OCI-LY7 (cell line): ENCODE measurements at regions not wholly inside any gene's neighbourhood (a gene's known extent, or its start where the extent isn't known, plus 50 kb on each side); places are given as distances from the start of the nearest gene placed in this dataset.

Experiments
- EZH2phosphoT487 ChIP-seq: fragments of 200-600 bp; sonication (generic); IDR thresholded peaks from 2 replicates; pipeline ENCODE4 v1.6.1; 2018; ENCODE audit warnings: low read depth, borderline replicate concordance, mild to moderate bottlenecking, mixed run types, antibody characterized with exemption, low read length, moderate library complexity, mixed read lengths
- TF ChIP-seq, protein P1 (sequence below): fragments of 200-600 bp; sonication (generic); conservative IDR thresholded peaks from 2 replicates; pipeline ENCODE4 v1.5.1; 2014; ENCODE audit warnings: mild to moderate bottlenecking, antibody characterized with exemption, low read length, moderate library complexity, mixed read lengths

- TF ChIP-seq EZH2phosphoT487: no peak
- TF ChIP-seq, protein P1, sequence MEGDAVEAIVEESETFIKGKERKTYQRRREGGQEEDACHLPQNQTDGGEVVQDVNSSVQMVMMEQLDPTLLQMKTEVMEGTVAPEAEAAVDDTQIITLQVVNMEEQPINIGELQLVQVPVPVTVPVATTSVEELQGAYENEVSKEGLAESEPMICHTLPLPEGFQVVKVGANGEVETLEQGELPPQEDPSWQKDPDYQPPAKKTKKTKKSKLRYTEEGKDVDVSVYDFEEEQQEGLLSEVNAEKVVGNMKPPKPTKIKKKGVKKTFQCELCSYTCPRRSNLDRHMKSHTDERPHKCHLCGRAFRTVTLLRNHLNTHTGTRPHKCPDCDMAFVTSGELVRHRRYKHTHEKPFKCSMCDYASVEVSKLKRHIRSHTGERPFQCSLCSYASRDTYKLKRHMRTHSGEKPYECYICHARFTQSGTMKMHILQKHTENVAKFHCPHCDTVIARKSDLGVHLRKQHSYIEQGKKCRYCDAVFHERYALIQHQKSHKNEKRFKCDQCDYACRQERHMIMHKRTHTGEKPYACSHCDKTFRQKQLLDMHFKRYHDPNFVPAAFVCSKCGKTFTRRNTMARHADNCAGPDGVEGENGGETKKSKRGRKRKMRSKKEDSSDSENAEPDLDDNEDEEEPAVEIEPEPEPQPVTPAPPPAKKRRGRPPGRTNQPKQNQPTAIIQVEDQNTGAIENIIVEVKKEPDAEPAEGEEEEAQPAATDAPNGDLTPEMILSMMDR: no peak
These were observed 1016.7 kb downstream of the REEP3 start for GRCh38 chr10:64537928-64538327.
